ENCODE measurements at regions not wholly inside any gene's neighbourhood (a gene's known extent, or its start where the extent isn't known, plus 50 kb on each side); places are given as distances from the start of the nearest gene placed in this dataset.

DNA sequence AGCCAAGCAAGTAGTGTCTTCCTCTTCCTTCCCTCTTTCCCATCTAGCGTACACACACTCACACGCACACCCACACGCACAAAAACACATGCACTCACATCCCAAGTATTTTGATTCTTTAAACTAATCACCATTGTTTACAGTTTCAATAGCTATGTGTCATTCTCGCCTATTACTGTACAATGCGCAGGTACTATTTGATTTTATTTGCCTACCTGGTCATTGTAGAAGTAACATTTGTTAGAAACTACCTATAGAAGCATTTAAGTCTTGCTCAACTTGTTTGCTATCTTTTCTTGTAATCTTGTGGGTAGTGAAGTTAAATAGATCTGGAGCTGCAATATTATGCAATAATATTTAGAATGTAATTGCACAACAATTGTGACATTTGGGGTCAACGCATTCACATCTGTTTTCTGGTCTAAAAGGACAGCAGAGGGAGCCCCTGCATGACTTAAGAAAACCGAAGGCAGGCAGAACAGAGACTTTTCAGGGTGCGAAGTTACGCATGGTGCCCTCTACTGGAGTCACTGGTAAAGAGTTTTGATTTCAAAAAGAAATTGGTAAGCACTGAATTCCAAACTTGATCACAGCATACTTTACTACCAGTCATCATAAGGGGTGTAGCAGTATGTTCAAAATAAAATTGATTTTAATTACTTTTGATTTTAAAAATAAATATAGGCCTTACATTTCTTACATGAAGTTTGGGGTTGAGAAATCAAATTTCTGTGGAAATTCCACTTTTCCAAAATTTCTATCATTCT is 503.3 kb upstream of the FAM241A start:
- Mint-ChIP-seq H3K27me3 (ENCODE audit: unreplicated experiment) (no peaks in the 10 kb centered on the region), H3K36me3 (ENCODE audit: low read depth, unreplicated experiment) (no peaks in the 10 kb centered on the region), H3K4me1 (ENCODE audit: unreplicated experiment) (peaks cover 2% of the 10 kb centered on the region), H3K4me3 (ENCODE audit: unreplicated experiment) (no peak overlapping the region), H3K27ac (ENCODE audit: unreplicated experiment) (no peak overlapping the region), H3K9me3 (ENCODE audit: unreplicated experiment) (no peaks in the 10 kb centered on the region)
- TF ChIP-seq, protein P1, sequence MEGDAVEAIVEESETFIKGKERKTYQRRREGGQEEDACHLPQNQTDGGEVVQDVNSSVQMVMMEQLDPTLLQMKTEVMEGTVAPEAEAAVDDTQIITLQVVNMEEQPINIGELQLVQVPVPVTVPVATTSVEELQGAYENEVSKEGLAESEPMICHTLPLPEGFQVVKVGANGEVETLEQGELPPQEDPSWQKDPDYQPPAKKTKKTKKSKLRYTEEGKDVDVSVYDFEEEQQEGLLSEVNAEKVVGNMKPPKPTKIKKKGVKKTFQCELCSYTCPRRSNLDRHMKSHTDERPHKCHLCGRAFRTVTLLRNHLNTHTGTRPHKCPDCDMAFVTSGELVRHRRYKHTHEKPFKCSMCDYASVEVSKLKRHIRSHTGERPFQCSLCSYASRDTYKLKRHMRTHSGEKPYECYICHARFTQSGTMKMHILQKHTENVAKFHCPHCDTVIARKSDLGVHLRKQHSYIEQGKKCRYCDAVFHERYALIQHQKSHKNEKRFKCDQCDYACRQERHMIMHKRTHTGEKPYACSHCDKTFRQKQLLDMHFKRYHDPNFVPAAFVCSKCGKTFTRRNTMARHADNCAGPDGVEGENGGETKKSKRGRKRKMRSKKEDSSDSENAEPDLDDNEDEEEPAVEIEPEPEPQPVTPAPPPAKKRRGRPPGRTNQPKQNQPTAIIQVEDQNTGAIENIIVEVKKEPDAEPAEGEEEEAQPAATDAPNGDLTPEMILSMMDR (IDR thresholded peaks at IDR 0.05; ENCODE audit: unreplicated experiment), result peak; percentile 76
- peak; percentile 69 for DNase-seq (ENCODE audit: low spot score)

DNA sequence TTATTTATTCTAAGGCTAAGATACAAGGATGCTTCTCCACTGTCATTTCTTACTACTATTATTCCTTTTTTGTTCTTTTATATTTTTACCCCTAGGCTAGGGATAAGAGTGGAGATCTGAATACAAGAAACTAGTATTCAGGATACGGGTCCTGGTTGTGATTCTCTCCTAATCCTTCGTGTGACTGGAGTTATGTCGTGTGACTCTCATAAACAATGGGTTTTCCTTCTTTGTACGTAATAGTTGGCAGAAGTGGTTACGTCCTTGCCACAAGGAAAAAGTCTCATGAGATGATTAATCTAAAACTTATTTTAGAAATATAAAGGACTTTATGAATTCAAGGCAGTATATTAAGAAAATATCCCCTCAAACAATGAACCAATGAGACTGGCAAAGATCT is 497.2 kb upstream of the FAM241A start:
- no peak for DNase-seq (ENCODE audit: low spot score)
- Mint-ChIP-seq H3K36me3 (ENCODE audit: low read depth, unreplicated experiment) (no peaks in the 10 kb centered on the region), H3K4me3 (ENCODE audit: unreplicated experiment) (no peak overlapping the region), H3K4me1 (ENCODE audit: unreplicated experiment) (peaks cover 4% of the 10 kb centered on the region), H3K27me3 (ENCODE audit: unreplicated experiment) (no peaks in the 10 kb centered on the region), H3K9me3 (ENCODE audit: unreplicated experiment) (no peaks in the 10 kb centered on the region), H3K27ac (ENCODE audit: unreplicated experiment) (no peak overlapping the region)
- TF ChIP-seq, protein P1 (IDR thresholded peaks at IDR 0.05; ENCODE audit: unreplicated experiment), result no peak

DNA sequence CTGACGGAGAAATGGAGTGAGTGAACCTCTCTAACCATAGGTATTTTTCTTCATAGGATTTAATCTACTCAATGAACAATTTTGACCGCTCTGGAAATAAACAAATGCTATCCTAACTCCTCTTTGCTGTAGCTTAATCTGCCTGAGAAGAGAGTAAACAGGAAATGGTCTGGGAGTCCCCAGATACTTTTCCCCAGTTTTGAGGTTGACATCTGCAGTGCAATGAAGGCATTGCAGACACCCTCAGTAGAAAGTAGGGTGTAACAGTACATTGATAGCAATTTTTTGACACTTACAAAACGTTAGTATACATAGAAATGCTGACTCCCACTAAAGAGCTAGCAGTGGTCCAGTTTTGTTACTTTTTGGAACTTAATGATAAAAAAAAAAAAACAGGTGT is 495.9 kb upstream of the FAM241A start:
- TF ChIP-seq, protein P1 (IDR thresholded peaks at IDR 0.05; ENCODE audit: unreplicated experiment), result no peak
- no peak for DNase-seq (ENCODE audit: low spot score)
- no peaks in the 10 kb centered on the region for H3K9me3 Mint-ChIP-seq (ENCODE audit: unreplicated experiment)
- no peak overlapping the region for H3K27ac Mint-ChIP-seq (ENCODE audit: unreplicated experiment)
- no peak overlapping the region for H3K4me3 Mint-ChIP-seq (ENCODE audit: unreplicated experiment)
- no peaks in the 10 kb centered on the region for H3K36me3 Mint-ChIP-seq (ENCODE audit: low read depth, unreplicated experiment)
- peaks cover 4% of the 10 kb centered on the region for H3K4me1 Mint-ChIP-seq (ENCODE audit: unreplicated experiment)
- no peaks in the 10 kb centered on the region for H3K27me3 Mint-ChIP-seq (ENCODE audit: unreplicated experiment)

DNA sequence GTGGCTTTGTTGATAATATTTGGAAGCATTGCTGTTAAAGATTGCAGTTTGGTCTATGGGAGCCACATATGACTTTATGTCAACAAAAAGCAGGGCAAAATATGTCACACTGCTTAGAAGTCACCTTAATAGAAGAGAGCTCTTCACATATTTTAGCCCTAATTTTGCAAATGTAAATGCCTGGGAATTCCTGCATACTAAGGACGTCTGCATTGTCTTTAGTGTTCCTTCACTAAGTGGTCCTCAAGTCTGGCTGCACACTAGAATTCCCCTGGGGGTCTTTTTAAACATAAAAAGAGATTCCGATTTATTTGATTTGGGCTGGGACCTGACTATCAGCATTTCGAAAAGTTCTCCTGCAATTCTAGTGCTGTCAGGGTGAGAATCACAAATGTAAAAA is 495.1 kb upstream of the FAM241A start:
- TF ChIP-seq, protein P1 (IDR thresholded peaks at IDR 0.05; ENCODE audit: unreplicated experiment), result no peak
- no peak for DNase-seq (ENCODE audit: low spot score)
- H3K9me3 Mint-ChIP-seq (ENCODE audit: unreplicated experiment), result no peaks in the 10 kb centered on the region
- H3K27ac Mint-ChIP-seq (ENCODE audit: unreplicated experiment), result no peak overlapping the region
- peaks cover 4% of the 10 kb centered on the region for H3K4me1 Mint-ChIP-seq (ENCODE audit: unreplicated experiment)
- H3K4me3 Mint-ChIP-seq (ENCODE audit: unreplicated experiment), result no peak overlapping the region
- H3K27me3 Mint-ChIP-seq (ENCODE audit: unreplicated experiment), result no peaks in the 10 kb centered on the region
- H3K36me3 Mint-ChIP-seq (ENCODE audit: low read depth, unreplicated experiment), result no peaks in the 10 kb centered on the region

DNA sequence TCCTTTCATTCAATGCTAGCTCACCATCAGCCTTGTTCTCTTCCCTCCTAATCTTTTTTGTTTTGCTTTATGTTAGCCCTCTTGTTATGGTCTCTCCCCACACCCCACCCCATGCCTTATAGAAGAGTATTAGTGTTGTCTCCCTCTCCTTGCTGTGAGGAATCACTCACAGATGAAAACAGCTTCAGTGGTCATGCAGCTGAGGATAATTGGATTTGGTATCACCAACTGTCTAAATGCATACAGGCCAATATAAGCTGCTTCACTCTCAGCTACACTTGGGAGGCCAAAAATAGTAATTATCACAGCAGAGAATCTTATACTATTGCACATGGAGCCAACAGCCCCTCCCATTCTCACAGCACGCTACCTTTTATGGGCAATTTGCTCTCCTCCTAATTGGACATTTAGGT is 494.6 kb upstream of the FAM241A start:
- Mint-ChIP-seq H3K9me3 (ENCODE audit: unreplicated experiment) (no peaks in the 10 kb centered on the region), H3K36me3 (ENCODE audit: low read depth, unreplicated experiment) (no peaks in the 10 kb centered on the region), H3K27ac (ENCODE audit: unreplicated experiment) (no peak overlapping the region), H3K27me3 (ENCODE audit: unreplicated experiment) (no peaks in the 10 kb centered on the region), H3K4me1 (ENCODE audit: unreplicated experiment) (peaks cover 4% of the 10 kb centered on the region), H3K4me3 (ENCODE audit: unreplicated experiment) (no peak overlapping the region)
- DNase-seq (ENCODE audit: low spot score), result no peak
- TF ChIP-seq, protein P1 (IDR thresholded peaks at IDR 0.05; ENCODE audit: unreplicated experiment), result no peak
